ENCODE measurements at regions not wholly inside any gene's neighbourhood (a gene's known extent, or its start where the extent isn't known, plus 50 kb on each side); places are given as distances from the start of the nearest gene placed in this dataset.

DNA sequence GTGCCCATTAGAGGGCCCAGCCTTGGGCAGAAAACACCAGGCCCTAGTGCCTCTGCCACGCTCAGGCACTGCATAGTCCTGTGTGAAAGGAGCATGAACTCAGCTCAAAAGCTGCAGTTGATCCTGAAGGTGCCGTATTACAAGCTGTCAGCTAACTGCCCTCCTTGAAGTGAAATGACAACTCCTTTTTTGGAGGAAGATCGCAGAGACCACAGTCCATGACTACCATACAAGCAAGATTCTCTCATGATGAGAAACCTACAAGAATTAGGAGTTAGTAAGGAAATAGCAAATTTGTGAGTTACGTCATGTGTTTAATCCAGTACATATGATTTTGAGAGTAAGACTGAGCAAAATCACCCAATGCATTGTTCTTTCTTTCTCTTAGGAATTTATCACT, 513.9 kb upstream of the NR2F2 start:
- DNase-seq = no peak

DNA sequence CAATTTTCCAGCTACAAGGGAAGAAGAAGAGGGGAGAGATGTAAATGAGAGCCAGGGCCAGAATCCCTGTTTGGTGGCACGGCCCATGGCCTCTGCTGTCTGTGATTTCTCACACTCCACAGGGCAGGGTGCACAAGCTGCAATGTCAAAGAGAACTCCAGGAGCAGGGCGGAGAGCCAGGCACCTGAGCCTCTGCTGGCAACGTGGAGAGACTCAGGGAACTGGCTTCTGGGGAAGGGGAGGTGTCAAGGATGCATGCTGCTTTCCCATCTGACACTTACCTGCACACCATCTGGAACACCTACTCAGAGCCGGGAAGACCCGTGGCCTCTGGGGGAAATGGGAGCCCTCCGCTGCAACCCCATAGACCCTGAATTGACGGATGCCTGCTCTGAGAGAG, 507.5 kb upstream of the NR2F2 start:
- DNase-seq = no peak

DNA sequence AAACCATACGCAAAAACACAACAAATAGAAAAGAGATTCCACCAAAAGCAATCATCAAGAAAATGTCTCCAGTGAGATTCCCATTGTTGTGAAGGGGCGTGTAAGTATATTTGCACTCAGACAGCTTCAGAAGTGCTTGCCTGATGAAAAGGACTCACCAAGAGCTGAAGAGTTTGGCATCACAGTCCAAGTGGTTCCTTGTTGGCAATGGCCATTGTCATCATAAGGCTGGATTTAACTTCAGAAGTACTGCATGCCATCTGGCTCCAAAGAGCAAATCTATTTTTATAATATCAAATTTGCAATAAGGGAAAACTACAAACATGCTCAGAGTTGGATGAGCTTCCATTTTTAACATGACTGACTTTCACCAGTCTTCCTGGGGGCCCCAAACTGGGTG, 505.3 kb upstream of the NR2F2 start:
- no peak for DNase-seq

DNA sequence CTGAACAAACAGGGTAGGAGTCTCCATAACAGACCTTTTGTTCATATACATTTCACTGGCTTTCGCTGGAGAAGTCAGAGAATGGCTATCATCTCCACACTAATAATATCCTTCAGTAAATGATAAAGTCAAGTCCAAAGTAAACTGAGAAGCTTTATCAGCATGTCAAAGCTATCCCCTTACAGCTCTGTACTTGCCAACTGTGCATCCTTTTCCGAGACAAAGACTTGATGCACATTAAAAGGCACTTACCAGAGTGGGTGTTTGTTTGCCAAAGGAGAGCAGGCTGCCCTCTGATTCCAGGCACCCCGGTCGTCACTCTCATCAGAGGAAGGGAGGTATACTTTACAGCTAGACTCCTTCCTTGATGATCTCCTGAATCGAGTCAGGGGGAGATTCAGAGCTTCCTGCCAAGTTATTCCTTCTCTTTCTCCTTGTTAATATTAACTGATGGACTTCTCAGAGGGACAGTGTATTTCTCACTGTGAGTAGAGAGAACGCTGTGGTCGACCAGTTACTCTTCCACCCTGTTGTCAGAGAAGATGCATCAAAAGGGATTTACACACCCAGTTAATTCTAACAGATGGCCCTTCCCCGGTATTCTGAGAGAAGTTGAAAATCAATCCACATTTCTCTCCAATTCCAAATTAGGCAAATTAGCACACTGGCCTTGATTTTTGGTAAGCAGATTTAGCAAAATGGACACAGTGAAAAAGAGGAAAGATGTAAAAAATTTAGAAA, 504.7 kb upstream of the NR2F2 start:
- no peak for DNase-seq

DNA sequence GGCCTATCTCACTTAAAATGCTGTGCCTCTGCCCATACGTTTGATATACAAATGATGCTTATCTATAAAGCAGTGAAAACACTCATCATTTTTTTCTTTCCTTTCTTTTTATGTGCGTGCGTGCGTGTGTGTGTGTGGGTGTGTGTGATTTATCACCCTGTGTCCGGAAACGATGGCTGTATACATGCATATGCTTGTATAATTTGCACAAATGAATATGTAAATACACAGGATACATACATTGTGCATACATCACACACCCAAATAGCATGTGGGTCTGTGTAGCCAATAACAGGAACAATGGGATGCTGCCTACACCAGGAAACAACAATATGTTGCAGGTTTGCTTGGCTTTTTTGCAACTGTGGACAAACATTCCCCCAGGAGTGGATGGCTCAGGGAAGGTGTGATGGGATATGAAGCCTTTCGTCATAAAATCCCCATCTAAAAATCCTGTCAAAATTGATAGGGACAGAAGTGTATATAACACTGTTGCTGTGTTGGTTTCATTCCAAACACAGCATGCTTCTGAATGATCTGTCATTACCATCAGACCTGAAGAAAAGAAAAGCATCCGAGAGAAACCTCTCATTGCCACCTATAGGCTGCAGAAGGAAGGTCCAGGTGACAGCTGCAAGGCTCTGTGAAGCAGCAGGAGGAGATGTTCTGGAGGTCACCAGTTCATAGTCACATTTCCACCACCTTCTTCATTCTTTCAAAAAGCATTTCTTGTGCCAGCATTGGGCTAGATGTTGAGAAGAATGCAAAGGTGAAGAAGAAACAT, 503.9 kb upstream of the NR2F2 start:
- DNase-seq = no peak

DNA sequence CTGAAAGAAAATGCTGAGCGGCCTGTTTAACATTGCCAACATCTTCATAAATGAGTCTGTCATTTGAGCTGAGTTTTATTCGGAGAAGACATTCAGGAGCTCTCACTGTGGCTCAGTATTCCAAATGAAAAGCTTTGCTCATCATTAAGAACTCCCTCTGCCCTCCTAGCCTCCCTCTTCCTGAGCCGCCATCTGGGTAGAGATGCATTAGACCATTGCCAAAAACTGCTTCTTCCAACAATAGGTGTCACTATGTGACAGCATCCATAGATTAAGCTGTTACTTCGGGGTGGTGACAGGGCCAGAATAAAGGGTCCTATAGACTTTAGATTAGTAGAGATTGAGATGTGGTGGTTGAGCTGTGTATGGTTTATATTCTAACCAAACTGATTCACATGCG, 501.4 kb upstream of the NR2F2 start:
- no peak for DNase-seq

DNA sequence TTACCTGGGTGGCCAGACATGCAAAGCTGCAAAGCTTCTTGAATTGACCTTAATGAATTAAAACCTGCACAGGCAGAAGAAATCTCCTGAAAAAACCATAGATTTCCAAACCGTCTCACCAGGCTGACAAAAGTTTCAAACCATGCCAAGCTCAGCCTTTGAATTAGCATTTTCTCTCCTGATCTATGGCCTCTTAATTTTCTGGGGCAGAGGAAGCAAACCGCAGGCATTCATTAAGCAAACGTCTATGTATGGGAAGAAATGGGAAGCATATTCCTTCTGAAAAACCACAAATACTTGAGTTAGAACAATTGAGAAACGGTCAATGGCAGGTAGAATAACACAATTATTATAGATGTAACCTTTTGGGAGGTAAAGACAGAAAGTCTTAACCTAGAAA, 500.2 kb upstream of the NR2F2 start:
- DNase-seq = no peak

DNA sequence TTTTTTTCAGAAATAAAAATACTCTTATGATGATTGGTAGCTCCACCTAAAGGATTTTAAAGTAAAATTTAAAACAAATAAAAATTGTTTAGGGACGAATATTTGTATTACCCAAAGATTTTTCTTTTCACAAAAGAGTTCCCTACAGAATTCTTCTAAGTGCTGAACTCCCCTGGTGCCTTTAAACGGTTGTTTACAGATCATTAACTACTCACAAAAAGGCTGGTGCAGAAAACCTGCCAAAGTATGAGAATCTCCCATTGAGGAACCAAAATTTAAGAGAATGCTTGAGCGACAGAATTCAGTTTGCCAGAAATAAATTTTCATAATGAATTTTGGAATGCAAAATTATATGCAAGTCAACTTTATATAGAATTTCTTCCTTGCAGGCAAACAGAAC, 497.8 kb upstream of the NR2F2 start:
- DNase-seq = no peak

DNA sequence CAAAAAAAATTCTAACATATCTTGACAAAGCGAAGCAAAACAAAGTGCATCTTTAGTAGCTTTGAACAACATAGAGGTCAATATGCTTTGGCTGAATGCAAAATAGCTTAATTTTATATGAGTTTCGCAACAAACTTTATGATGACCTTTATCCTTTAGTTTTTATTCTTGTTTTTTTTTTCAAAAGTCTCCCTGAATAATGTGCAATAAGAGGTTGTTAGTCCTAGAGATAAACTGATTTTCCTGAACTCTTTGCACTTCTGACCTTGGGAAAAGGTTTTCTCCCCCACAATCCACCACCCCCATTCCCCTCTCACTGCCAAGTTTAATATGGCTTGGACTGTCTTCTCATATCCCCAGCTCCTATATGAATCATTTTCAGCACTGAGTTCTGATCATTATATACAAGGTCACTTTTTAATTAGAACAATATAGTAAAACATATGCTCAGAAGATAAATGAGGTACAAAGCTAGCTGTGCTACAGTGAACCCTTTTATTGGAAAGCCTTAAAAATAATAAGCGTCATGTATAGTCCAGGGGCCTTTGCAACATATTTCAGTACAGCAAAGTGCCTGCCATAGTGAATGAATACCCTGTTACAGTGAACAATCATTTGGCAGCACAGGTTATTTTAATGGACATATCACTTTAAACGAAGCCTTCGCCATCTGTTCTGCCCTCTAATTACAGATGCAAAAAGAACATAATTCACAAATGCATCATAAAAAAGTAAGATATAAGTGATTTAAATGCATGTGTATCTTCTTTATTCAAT, 496.3 kb upstream of the NR2F2 start:
- DNase-seq = no peak

DNA sequence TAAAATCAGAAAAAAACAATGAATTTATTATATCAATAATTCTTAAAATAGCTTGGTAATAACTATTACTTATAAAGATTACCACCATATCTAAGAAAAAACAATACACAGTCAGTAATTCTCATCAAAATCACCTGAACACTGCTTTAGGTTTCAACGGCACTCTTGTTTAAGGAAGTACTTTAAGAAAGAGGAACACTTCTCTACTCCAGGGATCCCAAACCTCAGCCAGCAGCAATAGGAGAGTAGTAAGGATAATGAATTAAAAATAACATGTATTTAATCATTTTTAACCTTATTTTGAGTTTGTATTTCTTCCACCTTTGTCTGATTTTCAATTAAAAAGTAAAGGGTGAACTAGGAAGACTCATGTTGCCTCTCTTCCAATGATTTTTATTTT, 494.0 kb upstream of the NR2F2 start:
- no peak for DNase-seq

DNA sequence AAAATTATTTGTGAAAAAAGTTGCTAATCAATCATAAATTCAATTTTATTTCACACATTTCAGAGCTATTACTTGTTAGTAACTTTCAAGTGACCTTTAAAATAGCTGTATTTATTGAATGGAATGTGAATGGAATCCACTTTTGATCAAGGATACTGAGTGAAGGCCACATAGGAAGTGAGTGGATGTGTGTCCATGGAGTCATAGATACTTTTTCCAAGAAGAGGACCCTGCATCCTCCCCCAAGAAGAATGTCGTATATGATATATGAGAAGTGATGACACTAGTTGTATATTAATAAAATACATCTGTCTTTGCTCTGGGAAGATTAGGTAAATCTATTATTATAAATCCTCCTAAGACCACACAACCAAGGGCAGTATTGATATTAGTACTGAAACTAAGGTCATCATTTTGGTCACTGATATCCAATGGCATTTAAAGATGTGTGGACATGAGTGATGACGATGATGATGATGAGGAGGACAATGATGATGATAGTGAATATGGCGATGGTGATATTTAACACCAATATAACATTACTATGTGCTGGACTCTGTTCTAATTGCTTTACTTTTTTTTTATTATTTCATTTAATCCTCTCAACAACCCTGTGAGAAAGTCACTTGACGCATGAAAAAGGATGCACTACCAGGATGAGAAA, 493.0 kb upstream of the NR2F2 start:
- DNase-seq = no peak

DNA sequence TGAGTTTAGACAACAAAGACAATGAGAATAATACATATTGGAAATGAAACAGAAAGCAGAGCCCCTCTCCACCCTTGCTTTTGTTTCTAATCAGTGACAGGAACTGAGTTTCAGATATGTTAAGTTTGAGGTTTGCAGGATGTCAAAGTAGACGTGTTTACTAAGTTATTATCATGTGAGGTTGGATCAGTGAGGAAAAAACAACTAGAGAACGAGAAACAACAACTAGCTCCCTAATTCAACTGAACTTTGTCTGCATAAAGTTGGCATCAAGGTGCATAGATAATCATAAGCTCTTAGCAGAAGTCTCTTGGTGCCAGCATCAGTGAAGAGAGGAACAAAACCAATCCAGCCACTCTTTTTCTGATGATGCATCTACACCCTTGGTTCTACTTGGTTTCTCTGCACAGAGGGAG, 491.1 kb upstream of the NR2F2 start:
- no peak for DNase-seq

DNA sequence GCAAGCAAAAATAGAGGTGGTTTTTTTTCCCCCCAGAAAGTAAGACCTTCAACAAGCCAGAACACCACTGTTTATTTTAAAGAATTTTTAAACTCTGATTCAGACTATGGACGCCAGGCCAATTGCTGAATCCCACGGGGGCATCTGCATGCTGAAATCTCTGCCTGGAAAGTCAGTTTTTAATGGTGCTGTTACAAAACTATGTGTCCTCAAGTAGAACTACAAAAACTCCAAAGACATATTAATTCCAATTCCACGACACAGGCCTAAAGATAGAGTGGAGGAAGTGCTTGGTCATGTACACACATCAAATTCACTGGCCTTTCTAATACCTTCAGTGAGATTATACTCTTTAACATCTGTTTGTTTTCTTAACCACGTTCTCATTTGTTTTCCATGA, 490.5 kb upstream of the NR2F2 start:
- no peak for DNase-seq

DNA sequence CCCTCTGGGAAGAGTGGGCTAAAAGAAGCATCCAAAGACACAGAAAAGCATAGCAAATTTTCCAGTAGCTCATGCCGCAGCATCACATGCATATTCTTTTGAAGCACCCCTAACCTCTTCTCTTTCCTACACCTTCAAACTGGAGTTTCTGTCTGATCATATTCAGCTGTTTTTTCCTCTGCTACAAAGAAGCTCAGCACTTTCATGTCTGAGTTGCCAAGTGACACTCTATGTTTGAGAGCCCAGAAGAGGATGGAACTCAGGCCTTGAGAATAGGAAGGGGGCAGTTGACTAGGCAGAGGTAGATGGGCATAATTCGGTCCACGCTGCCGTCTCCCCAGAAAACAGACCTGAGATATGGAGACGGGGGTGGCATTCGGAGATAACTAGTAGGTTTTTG, 489.6 kb upstream of the NR2F2 start:
- DNase-seq = no peak

DNA sequence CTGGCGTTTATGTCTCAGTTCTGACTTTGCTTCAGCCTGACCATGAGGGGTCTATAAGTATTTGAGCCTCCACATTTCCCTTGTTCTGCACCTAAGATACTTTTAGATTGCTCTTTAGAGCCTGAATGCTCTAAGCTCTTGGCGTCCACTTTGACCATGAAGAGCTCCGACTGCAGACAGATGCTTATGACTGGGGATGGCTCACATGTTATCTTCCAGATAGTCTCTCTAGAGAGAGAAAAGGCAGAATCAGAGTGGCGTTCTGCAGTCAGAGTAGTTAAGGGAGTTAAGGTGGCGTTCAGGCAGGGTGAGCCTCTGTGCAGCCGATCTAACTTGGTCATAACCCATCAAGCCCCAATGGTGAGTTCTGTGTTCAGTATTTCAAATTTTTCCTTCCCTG, 487.9 kb upstream of the NR2F2 start:
- DNase-seq = no peak

DNA sequence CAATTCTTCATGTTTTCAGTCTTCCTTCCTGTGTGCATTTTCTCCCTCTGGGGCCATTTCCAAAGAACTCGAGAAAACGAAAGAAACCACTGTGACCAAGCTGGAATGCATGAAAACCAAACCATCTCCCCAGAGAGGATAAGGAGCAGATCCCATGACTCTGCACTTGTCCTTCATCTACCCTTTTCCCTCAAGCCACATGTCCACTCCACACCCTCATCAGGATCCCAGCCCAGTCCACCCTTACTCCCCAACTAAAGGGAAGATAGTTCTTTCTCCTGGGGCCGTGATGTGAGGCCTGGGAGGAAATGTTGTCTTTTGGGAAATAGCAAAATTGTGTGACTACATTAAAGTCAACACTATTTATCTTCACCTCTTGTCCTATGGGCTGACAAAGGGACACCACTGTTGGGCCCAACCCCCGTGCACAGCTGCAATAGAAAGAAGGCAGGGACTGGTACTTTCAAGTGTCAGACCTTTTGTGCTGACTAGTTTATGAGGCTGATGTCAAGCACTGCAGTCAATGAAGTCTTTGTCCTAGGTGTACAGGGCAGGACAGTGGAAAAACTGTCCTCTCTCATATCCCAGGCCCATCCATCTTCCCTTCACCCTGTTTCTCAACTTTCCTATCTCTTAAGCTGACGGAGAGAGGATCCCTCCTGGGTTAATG, 487.1 kb upstream of the NR2F2 start:
- DNase-seq = no peak

DNA sequence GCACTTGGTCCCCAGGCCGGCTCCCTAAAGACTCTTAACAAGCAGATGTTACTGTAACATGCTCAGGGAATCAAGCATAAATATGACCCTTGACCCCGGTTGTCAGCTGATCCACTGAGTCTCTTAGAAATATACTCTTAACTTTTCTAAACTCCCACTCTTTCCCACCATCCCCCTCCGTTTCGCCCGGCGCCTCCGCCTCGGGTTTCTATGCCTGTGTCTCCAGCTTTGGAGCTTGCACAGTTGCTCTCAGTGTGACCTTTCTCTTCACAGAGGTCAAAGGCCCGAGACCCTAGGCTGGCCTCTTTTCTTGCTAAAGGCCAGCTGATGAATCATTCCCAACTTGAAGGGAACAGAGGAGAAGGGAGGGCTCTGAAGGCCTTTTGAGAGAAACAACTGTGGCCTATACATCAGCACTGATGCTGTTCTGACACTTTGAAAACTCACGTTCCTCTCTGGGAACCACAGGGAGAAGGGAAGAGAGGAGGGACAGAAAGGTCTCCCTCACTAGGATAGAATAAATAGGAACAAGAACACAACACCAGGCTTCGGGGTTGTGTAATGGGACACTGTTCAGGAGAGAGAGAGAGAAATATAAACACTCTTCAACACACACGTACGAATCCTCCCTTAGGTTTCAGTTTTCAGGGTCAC, 484.5 kb upstream of the NR2F2 start:
- DNase-seq = no peak

DNA sequence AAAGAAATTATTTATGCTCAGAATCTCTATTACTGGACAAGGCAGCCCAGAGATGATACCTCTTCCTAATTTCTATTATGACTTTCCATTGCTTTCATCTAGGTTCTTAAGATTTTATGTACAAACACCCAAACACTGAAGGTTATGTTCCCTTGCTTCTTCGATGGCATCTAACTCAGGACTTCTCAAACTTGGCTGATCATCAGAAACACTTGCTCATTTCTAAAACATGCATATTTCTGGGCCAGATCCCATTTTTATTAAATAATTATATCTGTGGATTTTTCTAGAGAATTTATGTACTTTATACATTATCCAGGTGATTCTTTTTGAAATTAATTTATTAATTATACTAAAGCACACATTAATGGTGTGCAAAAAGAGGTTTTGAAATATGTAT, 482.4 kb upstream of the NR2F2 start:
- no peak for DNase-seq

DNA sequence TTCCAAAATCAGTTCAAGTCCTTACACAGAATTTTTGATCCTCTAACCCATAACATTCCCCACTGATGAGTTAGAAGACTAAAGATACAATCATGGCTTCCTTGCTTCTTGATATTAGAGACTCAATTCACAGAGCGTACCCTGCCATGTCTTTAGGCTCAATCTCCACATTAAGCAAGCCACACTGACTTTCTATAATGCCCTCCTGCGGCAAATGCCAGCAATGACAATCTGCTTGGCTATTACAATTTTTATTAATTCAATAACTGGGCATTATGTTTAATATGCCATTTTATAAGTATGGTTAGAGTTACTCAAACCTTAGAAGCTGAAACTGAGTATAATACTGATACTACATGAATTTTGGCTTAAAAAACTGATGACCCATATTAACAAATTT, 479.7 kb upstream of the NR2F2 start:
- DNase-seq = no peak

DNA sequence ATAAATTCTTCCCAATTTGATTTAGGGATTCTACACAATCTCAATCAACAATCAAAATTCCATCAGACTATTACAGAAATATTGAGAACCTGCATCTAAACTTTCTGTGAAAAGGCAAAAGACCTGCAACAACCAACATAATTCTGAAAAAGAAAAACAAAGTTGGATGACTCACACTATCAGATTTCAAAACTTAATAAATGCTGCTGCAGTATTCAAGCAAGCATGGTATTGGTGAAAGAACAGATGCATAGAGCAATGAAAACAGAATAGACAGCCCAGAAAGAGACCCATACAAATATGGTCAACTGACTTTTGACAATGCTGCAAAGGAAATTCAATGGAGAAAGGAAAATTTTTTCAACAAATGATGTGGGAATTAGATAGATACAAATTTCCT, 477.1 kb upstream of the NR2F2 start:
- no peak for DNase-seq

DNA sequence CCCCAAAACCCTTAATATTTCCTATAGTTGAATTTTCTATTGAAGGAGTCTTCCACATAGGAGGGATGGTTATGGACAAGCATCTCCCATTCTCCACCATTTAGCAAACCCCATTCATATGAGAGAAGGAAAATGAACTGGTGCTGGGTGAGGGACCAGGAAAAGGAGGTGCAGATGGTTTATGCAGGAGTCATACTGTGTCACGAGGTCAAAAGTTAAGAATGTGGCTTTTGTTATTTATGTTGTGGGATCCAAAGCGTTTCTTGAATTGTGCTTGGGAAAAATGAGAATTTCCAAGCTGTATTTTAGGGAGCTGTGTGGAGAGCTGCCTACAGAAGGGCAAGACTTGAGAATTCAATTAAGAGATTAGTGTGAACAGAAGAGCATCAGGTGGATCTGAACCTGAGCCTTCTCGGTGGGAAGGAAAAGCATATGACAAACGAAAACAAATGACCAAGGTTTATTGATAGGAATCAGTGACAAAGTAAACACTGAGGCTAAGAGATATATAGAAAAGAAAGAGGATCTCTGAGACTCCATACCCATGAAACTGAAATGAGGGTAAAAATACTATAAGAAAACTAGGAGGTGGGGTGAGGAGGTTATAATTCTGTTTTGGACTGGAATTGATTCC, 473.3 kb upstream of the NR2F2 start:
- no peak for DNase-seq

DNA sequence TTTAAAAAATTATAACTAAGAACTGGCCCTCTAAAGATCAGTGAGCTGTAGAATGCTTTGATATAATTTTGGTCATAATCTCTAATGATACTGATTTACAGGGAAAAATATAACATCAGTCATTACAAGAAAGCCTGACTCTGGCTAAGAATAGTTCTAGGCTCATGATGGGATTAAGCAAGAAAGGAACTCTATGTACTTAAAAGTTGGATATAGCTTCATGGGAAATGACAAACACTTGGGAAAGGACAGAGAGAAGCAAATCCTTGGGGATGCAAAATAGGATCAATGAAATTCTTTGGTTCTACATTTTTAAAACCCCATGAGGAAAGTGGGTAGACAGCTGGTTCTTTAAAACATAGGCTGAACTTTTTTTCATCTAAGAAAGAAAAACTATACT, 472.7 kb upstream of the NR2F2 start:
- DNase-seq = no peak
